ENCODE measurements at regions not wholly inside any gene's neighbourhood (a gene's known extent, or its start where the extent isn't known, plus 50 kb on each side); places are given as distances from the start of the nearest gene placed in this dataset.
"Not testable (repeated sequence)": the region's sequence is repeated elsewhere in the genome, so short reads cannot be mapped to it uniquely, and the experiment has no call there.

DNA sequence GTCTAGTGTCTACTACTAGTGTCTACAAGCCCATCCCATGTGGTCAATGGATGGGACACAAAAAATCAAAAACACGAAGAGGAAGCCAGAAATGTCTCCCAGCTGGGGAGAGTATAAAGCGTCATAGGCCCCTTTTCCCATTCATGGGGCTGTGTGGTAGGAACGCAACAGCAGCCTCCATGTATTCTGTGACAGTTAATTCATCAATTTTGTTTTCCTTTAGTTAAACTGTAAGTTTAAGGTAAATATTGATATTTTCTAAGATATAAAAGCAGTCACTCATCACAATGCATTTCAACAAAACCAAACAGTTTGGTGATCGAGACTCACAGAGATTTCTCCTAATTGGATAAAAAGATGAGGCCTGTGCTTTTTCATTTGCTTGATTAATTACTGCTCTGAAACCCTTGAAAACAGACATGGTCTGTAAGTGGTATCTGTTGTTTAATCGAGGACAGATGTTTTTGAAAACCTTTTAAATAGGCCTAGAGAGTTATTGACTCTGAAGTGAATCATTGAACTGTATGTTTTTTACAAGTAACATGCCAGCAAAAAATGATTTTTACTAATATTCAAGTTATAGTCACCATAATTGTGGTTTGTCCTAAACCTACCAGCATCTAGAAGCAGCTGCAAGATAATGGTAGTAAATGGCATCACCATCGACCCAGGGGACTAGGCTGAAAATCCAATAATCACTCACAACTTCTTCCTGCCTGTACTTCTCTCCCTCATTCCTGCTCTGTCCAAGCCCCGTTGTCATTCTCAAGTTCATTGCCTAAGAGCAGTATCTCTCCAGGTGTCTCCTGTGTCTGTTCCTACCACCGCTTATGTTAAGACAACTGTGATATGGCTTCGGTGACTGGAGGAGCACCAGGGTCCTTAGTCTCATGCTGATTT is 87.7 kb upstream of the SHISA3 start:
- Histone ChIP-seq H3K9me3 (no peaks in the 10 kb centered on the region), H3K4me1 (peaks cover 0 to 10% of the 10 kb centered on the region in 2 donors), H3K27me3 (no peaks in the 10 kb centered on the region), H3K27ac (no peak overlapping the region), H3K36me3 (no peaks in the 10 kb centered on the region), H3K4me3 (no peak overlapping the region)
- TF ChIP-seq CTCF (IDR thresholded peaks at IDR 0.05) = no peak
- no peak for DNase-seq (ENCODE audit: low spot score)

DNA sequence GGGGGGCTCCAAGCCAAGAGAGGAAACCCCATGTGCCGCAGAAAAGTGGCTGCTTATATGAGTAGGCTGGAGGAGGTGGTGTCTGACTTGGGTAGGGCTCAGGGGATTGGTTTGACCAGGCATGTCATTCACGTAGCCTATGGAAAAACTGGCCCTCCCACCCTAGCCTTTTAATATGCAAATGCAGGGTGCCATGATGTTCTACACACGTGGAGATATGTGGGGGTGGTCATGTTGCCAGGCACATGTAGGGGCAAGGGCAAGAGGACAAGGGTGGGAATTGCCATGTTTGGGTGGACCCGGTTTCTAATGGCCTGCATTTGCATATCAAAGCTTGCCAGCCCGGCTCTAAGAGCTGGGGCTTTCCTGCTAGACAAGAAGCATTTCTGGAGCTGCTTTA is 86.9 kb upstream of the SHISA3 start:
- H3K36me3 ChIP-seq = no peaks in the 10 kb centered on the region
- H3K27ac ChIP-seq = no peak overlapping the region
- no peak for TF ChIP-seq CTCF (IDR thresholded peaks at IDR 0.05)

GRCh38 chr4:42310806-42311205 is 86.5 kb upstream of the SHISA3 start:
- Histone ChIP-seq H3K36me3 (no peaks in the 10 kb centered on the region), H3K9me3 (no peaks in the 10 kb centered on the region), H3K27me3 (no peaks in the 10 kb centered on the region), H3K4me1 (peaks cover 0 to 10% of the 10 kb centered on the region in 2 donors), H3K27ac (no peak overlapping the region), H3K4me3 (no peak overlapping the region)
- no peak for DNase-seq (ENCODE audit: low spot score)
- no peak for TF ChIP-seq CTCF (IDR thresholded peaks at IDR 0.05)

More for the DNA sequence above, 86.9 kb upstream of the SHISA3 start:
- H3K4me1 ChIP-seq = peaks cover 0 to 10% of the 10 kb centered on the region in 2 donors
- no peak overlapping the region for H3K4me3 ChIP-seq
- H3K9me3 ChIP-seq = no peaks in the 10 kb centered on the region
- H3K27me3 ChIP-seq = no peaks in the 10 kb centered on the region
- no peak for DNase-seq (ENCODE audit: low spot score)

DNA sequence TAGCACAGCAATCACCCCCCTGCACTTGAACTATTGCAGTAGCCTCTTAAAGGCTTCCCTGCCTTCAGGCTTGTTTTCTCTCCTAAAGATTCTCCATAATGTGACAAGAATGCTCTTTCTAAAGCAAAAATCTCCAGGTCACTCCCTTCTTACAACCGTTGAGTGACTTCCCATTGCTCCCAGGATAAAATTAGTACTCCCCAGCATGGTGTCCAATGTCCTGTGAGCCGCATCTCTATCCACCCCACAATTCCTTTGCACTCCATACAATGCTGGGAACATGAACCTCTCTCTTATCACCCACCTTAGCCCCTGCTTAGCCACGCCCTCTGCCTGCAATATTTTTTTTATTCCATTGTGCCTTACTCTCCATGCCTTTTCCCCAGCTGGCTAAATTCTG is 85.7 kb upstream of the SHISA3 start:
- peaks cover 0 to 3% of the 10 kb centered on the region in 2 donors for H3K4me1 ChIP-seq
- no peaks in the 10 kb centered on the region for H3K9me3 ChIP-seq
- no peak overlapping the region for H3K27ac ChIP-seq
- no peaks in the 10 kb centered on the region for H3K36me3 ChIP-seq
- H3K27me3 ChIP-seq = no peaks in the 10 kb centered on the region
- no peak overlapping the region for H3K4me3 ChIP-seq
- TF ChIP-seq CTCF (IDR thresholded peaks at IDR 0.05) = no peak
- no peak for DNase-seq (ENCODE audit: low spot score)

- H3K27me3 ChIP-seq; H3K36me3 ChIP-seq; H3K4me3 ChIP-seq; H3K27ac ChIP-seq; H3K4me1 ChIP-seq; DNase-seq (ENCODE audit: low spot score); H3K9me3 ChIP-seq: not testable (repeated sequence)
Observed at GRCh38 chr4:42313420-42313819, 83.9 kb upstream of the SHISA3 start.

GRCh38 chr4:42313872-42314271 is 83.4 kb upstream of the SHISA3 start:
- Histone ChIP-seq H3K27me3 (no peaks in the 10 kb centered on the region), H3K9me3 (no peaks in the 10 kb centered on the region), H3K27ac (no peak overlapping the region), H3K4me3 (no peak overlapping the region), H3K4me1 (no peaks in the 10 kb centered on the region), H3K36me3 (no peaks in the 10 kb centered on the region)
- DNase-seq (ENCODE audit: low spot score) = no peak
- no peak for TF ChIP-seq CTCF (IDR thresholded peaks at IDR 0.05)
